ENCODE measurements at regions not wholly inside any gene's neighbourhood (a gene's known extent, or its start where the extent isn't known, plus 50 kb on each side); places are given as distances from the start of the nearest gene placed in this dataset.

GRCh38 chr16:73171380-73171779 is 123.5 kb upstream of the ZFHX3 start:
- DNase-seq = no peak

- DNase-seq = no peak
Measured at GRCh38 chr16:73170612-73171038, 122.7 kb upstream of the ZFHX3 start.

- DNase-seq = no peak
Measured at GRCh38 chr16:73166947-73167550, 119.1 kb upstream of the ZFHX3 start.

- no peak for DNase-seq
Measured at GRCh38 chr16:73166441-73166851, 118.5 kb upstream of the ZFHX3 start.

GRCh38 chr16:73163238-73163815 is 115.4 kb upstream of the ZFHX3 start:
- no peak for DNase-seq

GRCh38 chr16:73161977-73162376 is 114.0 kb upstream of the ZFHX3 start:
- no peak for DNase-seq

GRCh38 chr16:73159296-73159695 is 111.4 kb upstream of the ZFHX3 start:
- no peak for DNase-seq

- no peak for DNase-seq
Measured at GRCh38 chr16:73157861-73158260, 109.9 kb upstream of the ZFHX3 start.

GRCh38 chr16:73154063-73154870 is 106.3 kb upstream of the ZFHX3 start:
- no peak for DNase-seq

GRCh38 chr16:73152386-73153125 is 104.6 kb upstream of the ZFHX3 start:
- DNase-seq = no peak

- DNase-seq = no peak
Measured at GRCh38 chr16:73151941-73152340, 104.0 kb upstream of the ZFHX3 start.

GRCh38 chr16:73151225-73151624 is 103.3 kb upstream of the ZFHX3 start:
- no peak for DNase-seq

GRCh38 chr16:73150786-73151185 is 102.9 kb upstream of the ZFHX3 start:
- DNase-seq = no peak

GRCh38 chr16:73149334-73149733 is 101.4 kb upstream of the ZFHX3 start:
- no peak for DNase-seq

- DNase-seq = no peak
Measured at GRCh38 chr16:73147958-73148357, 100.0 kb upstream of the ZFHX3 start.

GRCh38 chr16:73145166-73145880 is 97.4 kb upstream of the ZFHX3 start:
- DNase-seq = no peak

GRCh38 chr16:73143576-73144422 is 95.9 kb upstream of the ZFHX3 start:
- DNase-seq = no peak

- DNase-seq = no peak
Measured at GRCh38 chr16:73143002-73143401, 95.1 kb upstream of the ZFHX3 start.

- DNase-seq = no peak
Measured at GRCh38 chr16:73142053-73142854, 94.3 kb upstream of the ZFHX3 start.

GRCh38 chr16:73140929-73141328 is 93.0 kb upstream of the ZFHX3 start:
- no peak for DNase-seq
